Esophagus squamous epithelium (tissue), 4 donors: ENCODE measurements at regions not wholly inside any gene's neighbourhood (a gene's known extent, or its start where the extent isn't known, plus 50 kb on each side); places are given as distances from the start of the nearest gene placed in this dataset.
"Not testable (repeated sequence)": the region's sequence is repeated elsewhere in the genome, so short reads cannot be mapped to it uniquely, and the experiment has no call there.

Source experiments
- CTCF ChIP-seq, 6 experiments: fragments of 450-650 bp in 4 of 6; fragments of 200-600 bp in 2 of 6; sonication (generic) in 2 of 6; IDR thresholded peaks; one replicate each; pipeline ENCODE4 v1.5.1; 2016 to 2019; ENCODE audit warnings: antibody characterized with exemption in 6 of 6, mild to moderate bottlenecking in 4 of 6, moderate library complexity in 4 of 6
- POLR2A ChIP-seq, 4 donors: fragments of 450-650 bp; IDR thresholded peaks; one replicate each; pipeline ENCODE4 v1.6.1; 2017; ENCODE audit warnings: antibody characterized with exemption in 4 of 4, mild to moderate bottlenecking in 4 of 4, moderate library complexity in 3 of 4

- not testable (repeated sequence) for TF ChIP-seq CTCF, POLR2A (IDR thresholded peaks at IDR 0.05)
Observed at GRCh38 chr18:39127538-39127937, 1561.9 kb upstream of the CELF4 start.
